Keratinocyte (primary cell): ENCODE measurements at regions not wholly inside any gene's neighbourhood (a gene's known extent, or its start where the extent isn't known, plus 50 kb on each side); places are given as distances from the start of the nearest gene placed in this dataset.

Experiments
- DNase-seq: peaks from one replicate; pipeline ENCODE4 v3.0.0-alpha.2; 2011; ENCODE audit warnings: low read depth, missing footprints, low spot score
- FAIRE-seq: peaks from 2 replicates; lab custom pipeline; 2011; peaks lifted over from hg19 to GRCh38; lab: Jason Lieb, UNC
- H2AFZ ChIP-seq: 2 replicates; pipeline ENCODE4 v1.6.0; 2012; ENCODE audit warnings: low read length, control low read depth, inconsistent platforms; ENCODE audit not compliant: control insufficient read depth
- H3K27ac ChIP-seq: 2 replicates; pipeline ENCODE4 v1.5.1; 2011; ENCODE audit warnings: low read length; ENCODE audit not compliant: control insufficient read depth, insufficient read depth
- H3K27me3 ChIP-seq: 3 replicates; pipeline ENCODE4 v1.6.0; 2011; ENCODE audit warnings: low read length; ENCODE audit not compliant: control insufficient read depth, insufficient read depth; ENCODE audit errors: extremely low read depth
- H3K36me3 ChIP-seq, 2 experiments: 2 replicates in 1 of 2; 3 replicates in 1 of 2; pipeline ENCODE4 v1.5.1; 2011; ENCODE audit warnings: low read length in 2 of 2, mild to moderate bottlenecking in 1 of 2; ENCODE audit not compliant: control insufficient read depth in 2 of 2, insufficient read depth in 2 of 2; ENCODE audit errors: extremely low read depth in 1 of 2
- H3K4me1 ChIP-seq: 3 replicates; pipeline ENCODE4 v1.5.1; 2011; ENCODE audit warnings: low read length; ENCODE audit not compliant: control insufficient read depth, insufficient read depth; ENCODE audit errors: extremely low read depth
- H3K4me2 ChIP-seq: 3 replicates; pipeline ENCODE4 v1.6.0; 2011; ENCODE audit warnings: low read depth, low read length; ENCODE audit not compliant: control insufficient read depth, insufficient read depth; ENCODE audit errors: extremely low read depth
- H3K4me3 ChIP-seq, 3 experiments: fragments of 200-600 bp in 1 of 3; sonication (generic) in 1 of 3; 2 replicates in 2 of 3; 3 replicates in 1 of 3; pipeline ENCODE4 v1.5.1; 2011 to 2016; ENCODE audit warnings: low read length in 3 of 3, mild to moderate bottlenecking in 3 of 3, control low read depth in 2 of 3, inconsistent platforms in 1 of 3, low read depth in 1 of 3, mixed read lengths in 1 of 3, mixed run types in 1 of 3, moderate library complexity in 1 of 3; ENCODE audit not compliant: control insufficient read depth in 2 of 3, insufficient read depth in 2 of 3; ENCODE audit errors: extremely low read depth in 1 of 3
- H3K79me2 ChIP-seq: 2 replicates; pipeline ENCODE4 v1.6.0; 2012; ENCODE audit warnings: low read length; ENCODE audit not compliant: control insufficient read depth, insufficient read depth
- H3K9ac ChIP-seq: 3 replicates; pipeline ENCODE4 v1.6.0; 2011; ENCODE audit warnings: low read length; ENCODE audit not compliant: control insufficient read depth, insufficient read depth; ENCODE audit errors: extremely low read depth
- H3K9me1 ChIP-seq: 3 replicates; pipeline ENCODE4 v1.6.0; 2011; ENCODE audit warnings: low read length; ENCODE audit not compliant: control insufficient read depth, insufficient read depth; ENCODE audit errors: extremely low read depth
- H3K9me3 ChIP-seq: 2 replicates; pipeline ENCODE4 v1.5.1; 2012; ENCODE audit warnings: low read depth, low read length; ENCODE audit not compliant: control insufficient read depth
- H4K20me1 ChIP-seq: 3 replicates; pipeline ENCODE4 v1.6.0; 2011; ENCODE audit warnings: low read length; ENCODE audit not compliant: control insufficient read depth, insufficient read depth; ENCODE audit errors: extremely low read depth
- CTCF ChIP-seq, 3 experiments: IDR thresholded peaks in 1 of 3; conservative IDR thresholded peaks in 1 of 3; optimal IDR thresholded peaks in 1 of 3; 2 replicates in 2 of 3; 3 replicates in 1 of 3; pipeline versions ENCODE3 to v1.5.1; 2011; ENCODE audit warnings: low read length in 3 of 3, mild to moderate bottlenecking in 3 of 3, moderate library complexity in 2 of 3, control low read depth in 1 of 3, inconsistent platforms in 1 of 3; ENCODE audit not compliant: insufficient read depth in 2 of 3; ENCODE audit errors: extremely low read depth in 1 of 3
- EZH2 ChIP-seq: IDR thresholded peaks from one replicate; pipeline ENCODE4 v1.6.1; 2012; ENCODE audit warnings: inconsistent platforms, mild to moderate bottlenecking, low read length, moderate library complexity
- dilution Hi-C: fragments of 300-500 bp; cut with MboI; formaldehyde crosslinking; loops from one replicate; pipeline ENCODE4 v1.7.0; 2020; ENCODE audit warnings: low sequenced_read_pairs; ENCODE audit not compliant: extremely low pct_ligation_motif_present

GRCh38 chr2:242031481-242032019 is 162.0 kb downstream of the RTP5 start:
- peaks cover 39% of the 10 kb centered on the region for H3K27me3 ChIP-seq
- H3K36me3 ChIP-seq: no peaks in the 10 kb centered on the region
- H3K27ac ChIP-seq: no peak overlapping the region
- TF ChIP-seq CTCF (optimal IDR thresholded peaks at IDR 0.05 in 1 of 3, IDR thresholded peaks at IDR 0.05 in 1 of 3, conservative IDR thresholded peaks at IDR 0.05 in 1 of 3; ENCODE audit: extremely low read depth in 1 of 3, insufficient read depth in 2 of 3, low read length in 3 of 3): no peak
- no peak for TF ChIP-seq EZH2
- H3K9ac ChIP-seq: no peak overlapping the region
- H3K4me1 ChIP-seq: no peaks in the 10 kb centered on the region
- H3K4me2 ChIP-seq: no peak overlapping the region
- dilution Hi-C loops: no loop called here
- H3K4me3 ChIP-seq: no peak overlapping the region
- no peaks in the 10 kb centered on the region for H3K79me2 ChIP-seq
- DNase-seq (no peak), FAIRE-seq (no peak)
- no peaks in the 10 kb centered on the region for H3K9me1 ChIP-seq
- H2AFZ ChIP-seq: no peak overlapping the region
- H4K20me1 ChIP-seq: no peaks in the 10 kb centered on the region
- no peaks in the 10 kb centered on the region for H3K9me3 ChIP-seq

- FAIRE-seq (no peak), DNase-seq (no peak)
- Histone ChIP-seq H3K9me1 (no peaks in the 10 kb centered on the region), H3K4me3 (no peak overlapping the region), H3K9me3 (no peaks in the 10 kb centered on the region), H2AFZ (no peak overlapping the region), H3K27ac (no peak overlapping the region), H3K36me3 (no peaks in the 10 kb centered on the region), H3K9ac (no peak overlapping the region), H4K20me1 (no peaks in the 10 kb centered on the region), H3K27me3 (peaks cover 47% of the 10 kb centered on the region), H3K4me2 (no peak overlapping the region), H3K4me1 (no peaks in the 10 kb centered on the region), H3K79me2 (no peaks in the 10 kb centered on the region)
- TF ChIP-seq EZH2: no peak
- TF ChIP-seq CTCF (optimal IDR thresholded peaks at IDR 0.05 in 1 of 3, IDR thresholded peaks at IDR 0.05 in 1 of 3, conservative IDR thresholded peaks at IDR 0.05 in 1 of 3; ENCODE audit: extremely low read depth in 1 of 3, insufficient read depth in 2 of 3, low read length in 3 of 3): no peak
- dilution Hi-C loops: no loop called here
Measured at GRCh38 chr2:242032780-242033656, 163.5 kb downstream of the RTP5 start.
